ENCODE measurements at regions not wholly inside any gene's neighbourhood (a gene's known extent, or its start where the extent isn't known, plus 50 kb on each side); places are given as distances from the start of the nearest gene placed in this dataset.
A peak's percentile ranks its signal among the peaks of the same experiment; 100 is the strongest.

DNA sequence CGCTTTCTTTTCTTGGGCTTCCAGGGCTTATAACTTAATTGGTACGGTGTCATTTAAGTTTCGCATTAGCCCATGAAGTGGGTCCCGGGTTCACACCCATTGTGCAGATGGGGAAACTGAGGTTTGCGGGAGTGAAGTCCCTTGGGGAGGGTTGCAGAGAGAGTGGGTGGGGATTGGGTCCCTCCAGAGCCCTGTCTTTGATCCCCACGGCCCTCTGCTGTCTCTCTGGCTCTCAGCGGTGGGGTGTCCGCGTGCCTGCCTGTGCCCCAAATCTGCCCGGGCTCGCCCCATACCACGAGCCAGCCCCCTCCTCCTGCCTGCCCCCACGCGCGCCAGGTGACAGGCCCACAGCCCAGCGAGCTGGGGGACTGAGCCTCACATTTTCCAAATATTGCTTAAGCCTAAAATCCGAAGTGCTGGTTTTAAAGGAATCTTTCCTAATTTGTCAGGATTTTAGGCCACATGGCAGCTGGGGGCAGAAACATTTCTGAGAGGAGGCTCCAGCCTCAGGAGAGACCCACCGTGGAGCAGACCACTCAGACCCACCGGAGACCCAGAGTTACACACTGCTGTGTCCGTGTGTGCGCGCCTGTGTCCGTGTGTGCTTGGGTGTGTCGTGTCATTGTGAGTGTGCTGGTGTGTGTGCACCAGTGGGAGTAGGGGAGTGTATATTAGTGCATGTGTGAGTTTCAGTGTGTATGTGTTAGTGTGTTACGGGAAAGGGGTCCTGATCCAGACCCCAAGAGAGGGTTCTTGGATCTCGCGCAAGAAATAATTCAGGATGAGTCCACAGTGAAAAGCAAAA lies 159.5 kb upstream of the IER5L start:
- no peak for DNase-seq

- peak; percentile 48 for DNase-seq
Observed at GRCh38 chr9:129336601-129337331, 158.7 kb upstream of the IER5L start.

DNA sequence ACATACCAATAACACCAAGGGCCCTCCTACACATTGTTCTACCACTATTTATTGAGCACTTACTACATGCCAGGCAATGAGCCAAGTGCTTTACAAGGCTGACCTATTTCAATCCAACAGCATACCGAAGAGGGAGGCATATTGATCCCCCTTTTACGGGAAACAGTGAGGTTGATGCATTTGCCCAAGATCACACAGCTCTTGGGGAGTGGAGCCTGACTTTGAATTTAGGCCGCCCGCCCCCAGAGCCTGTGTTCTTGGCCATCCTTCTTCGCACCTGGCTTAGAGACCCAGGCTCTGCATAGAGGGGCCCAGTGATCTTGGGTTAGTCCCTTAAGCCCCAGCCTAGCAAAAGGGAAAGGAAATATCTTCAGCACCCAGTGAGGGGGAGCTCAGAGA lies 158.1 kb upstream of the IER5L start:
- DNase-seq: no peak

- no peak for DNase-seq
Observed at GRCh38 chr9:129335464-129336129, 157.5 kb upstream of the IER5L start.

DNA sequence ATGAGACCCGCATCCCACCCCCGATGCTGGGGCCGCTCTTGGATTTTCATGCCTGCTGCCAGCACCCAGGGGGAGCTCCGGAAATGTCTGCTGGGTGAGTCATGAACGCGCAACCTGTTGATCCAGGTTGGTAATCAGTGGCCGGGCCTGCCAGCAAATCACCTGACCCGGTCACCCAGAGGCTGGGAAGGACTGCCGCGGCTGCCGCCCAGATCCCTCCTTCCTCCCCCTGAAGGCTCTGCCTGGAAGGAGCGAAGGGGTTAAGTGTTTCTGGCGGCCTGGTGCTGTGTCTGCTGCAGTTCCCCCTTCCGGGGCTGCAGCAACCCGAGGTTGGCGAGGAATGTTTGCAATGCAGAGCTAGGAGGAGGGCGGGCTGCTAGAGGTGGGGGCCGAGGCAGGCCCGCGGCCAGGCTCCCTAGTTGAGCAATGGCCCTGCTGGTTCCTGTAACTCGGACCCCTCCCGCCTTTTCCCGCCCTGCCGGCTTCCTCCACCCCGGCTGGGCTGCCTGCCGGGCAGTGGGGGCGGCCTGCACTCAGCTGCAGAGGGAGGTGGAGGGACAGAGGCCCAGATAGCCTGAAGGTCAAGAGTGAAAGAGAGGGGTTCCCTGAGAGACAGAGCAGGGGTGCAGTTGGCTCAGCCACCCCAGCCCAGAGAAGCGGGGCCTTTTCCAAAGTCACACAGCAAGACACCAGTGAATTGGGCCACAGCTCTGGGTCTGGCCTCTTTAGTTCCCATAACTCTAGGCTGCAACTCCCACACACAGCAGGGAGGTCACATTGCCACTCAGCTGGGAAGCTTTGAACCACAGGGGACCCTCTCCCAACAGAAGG lies 156.3 kb upstream of the IER5L start:
- DNase-seq: peak; percentile 54

- DNase-seq: no peak
Observed at GRCh38 chr9:129333617-129334104, 155.6 kb upstream of the IER5L start.

- DNase-seq: no peak
Observed at GRCh38 chr9:129332581-129332980, 154.5 kb upstream of the IER5L start.

- DNase-seq: no peak
Observed at GRCh38 chr9:129331772-129332500, 153.9 kb upstream of the IER5L start.

GRCh38 chr9:129331493-129331765 lies 153.4 kb upstream of the IER5L start:
- no peak for DNase-seq

GRCh38 chr9:129330711-129331492 lies 152.8 kb upstream of the IER5L start:
- DNase-seq: peak; percentile 48

GRCh38 chr9:129328355-129329042 lies 150.4 kb upstream of the IER5L start:
- peak; percentile 55 for DNase-seq

DNA sequence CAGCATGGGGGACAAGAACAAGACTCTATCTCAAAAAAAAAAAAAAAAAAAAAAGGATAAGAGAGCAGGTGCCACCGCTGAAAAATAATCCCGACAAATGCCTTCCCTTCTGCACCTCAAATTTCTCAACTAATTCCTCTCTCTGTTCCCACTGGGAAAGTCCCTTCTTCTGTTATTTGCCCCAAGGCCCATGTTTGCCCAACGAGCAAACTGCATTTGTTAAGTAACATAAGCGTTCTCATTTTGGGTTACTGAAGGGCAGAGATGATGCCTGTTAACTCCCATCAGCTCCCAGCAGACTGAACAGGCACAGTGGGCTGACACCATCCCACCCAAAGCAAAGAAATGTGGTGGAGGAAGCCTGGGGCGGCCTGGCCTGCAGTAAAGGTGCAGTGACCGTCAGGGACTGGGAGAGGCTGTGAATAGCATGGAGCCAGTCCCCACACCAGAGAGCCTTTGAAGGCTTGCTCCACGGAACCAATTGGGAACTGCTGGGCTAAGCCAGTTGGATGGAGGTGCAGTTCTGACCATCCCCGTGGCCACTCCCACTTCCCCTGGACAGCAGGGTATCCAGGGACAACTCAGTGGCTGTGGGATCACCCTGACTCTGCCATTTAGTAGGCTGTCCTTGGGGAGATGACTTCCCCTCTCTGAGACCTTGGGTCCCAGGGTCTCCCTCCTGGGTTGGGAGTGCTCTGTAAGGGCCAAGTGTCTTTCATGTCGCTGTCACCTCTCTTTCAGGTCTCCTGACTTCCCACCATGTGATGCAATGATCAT lies 149.7 kb upstream of the IER5L start:
- no peak for DNase-seq

DNA sequence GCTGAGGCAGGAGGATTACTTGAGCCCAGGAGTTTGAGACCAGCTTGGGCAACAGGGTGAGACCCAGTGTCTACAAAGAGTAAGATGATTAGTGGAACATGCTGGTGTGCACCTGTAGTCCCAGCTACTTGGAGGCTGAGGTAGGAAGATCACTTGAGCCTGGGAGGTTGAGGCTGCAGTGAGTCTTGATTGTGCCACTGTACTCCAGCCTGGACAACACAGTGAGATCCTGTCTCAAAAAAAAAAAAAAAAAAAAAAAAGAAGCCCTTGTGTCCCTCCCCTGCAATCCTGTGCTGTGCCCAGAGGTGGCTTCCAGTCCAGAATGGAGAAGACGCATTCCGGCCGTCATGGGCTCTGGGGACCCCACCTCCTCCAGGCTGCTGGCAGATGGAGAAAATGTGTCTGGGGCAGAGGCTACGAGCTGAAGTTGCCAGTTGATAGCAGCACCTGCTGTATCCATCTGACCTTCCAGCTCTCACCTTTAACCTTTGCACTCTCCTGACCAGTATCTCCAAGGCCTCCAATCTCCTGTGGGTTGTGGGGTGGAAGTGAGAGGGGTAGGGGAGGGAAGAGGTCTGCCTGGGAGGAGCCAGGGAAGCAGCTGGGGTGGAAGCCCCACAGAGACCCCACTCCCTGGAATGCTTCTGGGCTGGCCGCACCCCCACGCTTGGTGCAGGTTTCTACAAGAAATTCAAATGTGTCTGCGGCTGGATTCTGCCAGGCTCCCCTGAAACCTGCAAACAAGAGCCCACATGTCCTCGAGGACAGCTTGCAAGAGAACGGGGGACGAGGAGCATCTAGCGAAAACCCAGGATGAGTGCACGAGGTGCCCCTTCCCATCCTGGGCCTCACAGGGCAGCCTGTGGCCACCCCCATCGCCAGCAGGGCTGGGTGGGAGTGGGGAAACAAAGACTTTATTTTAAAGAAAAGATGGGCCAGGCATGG lies 148.3 kb upstream of the IER5L start:
- no peak for DNase-seq

GRCh38 chr9:129324808-129325502 lies 146.9 kb upstream of the IER5L start:
- DNase-seq: no peak

- no peak for DNase-seq
Observed at GRCh38 chr9:129323999-129324553, 146.0 kb upstream of the IER5L start.

- no peak for DNase-seq
Observed at GRCh38 chr9:129323376-129323998, 145.4 kb upstream of the IER5L start.

DNA sequence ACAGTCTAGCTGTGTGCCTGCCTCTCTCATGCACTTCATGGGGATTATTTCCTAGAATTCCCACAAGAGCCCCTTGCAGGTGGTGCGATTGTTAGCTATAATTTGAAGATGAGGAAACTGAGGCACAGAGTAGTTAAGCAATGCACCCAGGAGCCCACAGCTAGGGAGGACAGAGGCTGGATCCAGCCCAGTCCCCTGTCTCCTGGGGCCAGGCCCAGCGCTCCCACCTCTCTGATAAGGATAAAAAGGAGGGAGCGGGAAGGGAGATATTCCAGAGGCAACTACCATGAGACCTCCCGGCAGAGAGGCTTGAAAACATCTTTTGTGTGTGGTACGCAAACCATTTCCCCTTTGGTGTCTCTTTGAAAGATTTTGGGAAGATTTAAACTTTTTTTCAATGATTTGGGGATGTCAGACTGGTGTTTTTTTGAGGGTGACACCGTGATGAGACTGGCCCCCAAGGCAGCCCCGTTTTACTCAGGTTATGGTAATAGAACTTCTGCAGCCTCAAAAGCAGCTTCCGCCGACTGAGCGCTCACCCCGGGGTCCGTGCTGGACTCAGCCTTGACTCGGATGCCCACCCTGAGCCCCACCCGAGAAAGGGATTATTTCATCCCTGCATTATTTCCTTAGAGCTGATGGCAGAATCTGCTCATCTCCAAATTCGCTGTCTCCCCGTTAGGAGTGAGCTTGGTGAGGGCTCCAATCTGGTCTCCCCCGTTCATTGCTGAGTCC lies 144.7 kb upstream of the IER5L start:
- DNase-seq: no peak
